Glutamatergic neuron (in vitro differentiated cells): ENCODE measurements at regions not wholly inside any gene's neighbourhood (a gene's known extent, or its start where the extent isn't known, plus 50 kb on each side); places are given as distances from the start of the nearest gene placed in this dataset.

Experiments
- DNase-seq: peaks from one replicate; pipeline ENCODE4 v3.0.0; 2022
- H3K27ac Mint-ChIP-seq: one replicate; pipeline ENCODE4 v1.8.0; 2020; ENCODE audit warnings: mild to moderate bottlenecking, mixed read lengths, inconsistent platforms; ENCODE audit not compliant: unreplicated experiment
- H3K27me3 Mint-ChIP-seq: one replicate; pipeline ENCODE4 v1.8.0; 2020; ENCODE audit warnings: mild to moderate bottlenecking, moderate library complexity, mixed read lengths, inconsistent platforms; ENCODE audit not compliant: unreplicated experiment
- H3K36me3 Mint-ChIP-seq: one replicate; pipeline ENCODE4 v1.8.0; 2020; ENCODE audit warnings: mild to moderate bottlenecking, mixed read lengths, inconsistent platforms; ENCODE audit not compliant: unreplicated experiment
- H3K4me1 Mint-ChIP-seq: one replicate; pipeline ENCODE4 v1.8.0; 2020; ENCODE audit warnings: mild to moderate bottlenecking, low read depth, mixed read lengths, inconsistent platforms; ENCODE audit not compliant: unreplicated experiment
- H3K4me3 Mint-ChIP-seq: one replicate; pipeline ENCODE4 v1.8.0; 2020; ENCODE audit warnings: mild to moderate bottlenecking, mixed read lengths, inconsistent platforms; ENCODE audit not compliant: unreplicated experiment
- H3K9me3 Mint-ChIP-seq: one replicate; pipeline ENCODE4 v1.8.0; 2020; ENCODE audit warnings: mild to moderate bottlenecking, moderate library complexity, mixed read lengths, inconsistent platforms; ENCODE audit not compliant: unreplicated experiment
- CTCF ChIP-seq: fragments of 200-600 bp; sonication (generic); IDR thresholded peaks from one replicate; pipeline ENCODE4 v1.5.0; 2021; ENCODE audit not compliant: partially characterized antibody, unreplicated experiment

GRCh38 chr22:48615171-48616008 lies 1212.3 kb downstream of the BRD1 start:
- H3K27me3 Mint-ChIP-seq = peaks cover 6% of the 10 kb centered on the region
- no peak overlapping the region for H3K27ac Mint-ChIP-seq

GRCh38 chr22:48613566-48614200 lies 1214.0 kb downstream of the BRD1 start:
- no peak overlapping the region for H3K4me3 Mint-ChIP-seq
- H3K4me1 Mint-ChIP-seq = no peaks in the 10 kb centered on the region
- DNase-seq = no peak
- H3K9me3 Mint-ChIP-seq = peaks cover 31% of the 10 kb centered on the region
- H3K27me3 Mint-ChIP-seq = peaks cover 6% of the 10 kb centered on the region
- H3K27ac Mint-ChIP-seq = no peak overlapping the region
- TF ChIP-seq CTCF = no peak
- H3K36me3 Mint-ChIP-seq = peaks cover 5% of the 10 kb centered on the region

More at GRCh38 chr22:48615171-48616008, 1212.3 kb downstream of the BRD1 start:
- no peak for TF ChIP-seq CTCF
- H3K36me3 Mint-ChIP-seq = peaks cover 5% of the 10 kb centered on the region
- DNase-seq = no peak
- H3K4me1 Mint-ChIP-seq = no peaks in the 10 kb centered on the region
- H3K9me3 Mint-ChIP-seq = peaks cover 29% of the 10 kb centered on the region
- no peak overlapping the region for H3K4me3 Mint-ChIP-seq

- H3K36me3 Mint-ChIP-seq = peaks cover 5% of the 10 kb centered on the region
- peaks cover 9% of the 10 kb centered on the region for H3K27me3 Mint-ChIP-seq
- no peak for DNase-seq
- no peak overlapping the region for H3K27ac Mint-ChIP-seq
- no peaks in the 10 kb centered on the region for H3K4me1 Mint-ChIP-seq
- H3K9me3 Mint-ChIP-seq = peaks cover 31% of the 10 kb centered on the region
- no peak overlapping the region for H3K4me3 Mint-ChIP-seq
- no peak for TF ChIP-seq CTCF
These were observed 1215.3 kb downstream of the BRD1 start for GRCh38 chr22:48612077-48612995.

- H3K4me3 Mint-ChIP-seq = no peak overlapping the region
- peaks cover 30% of the 10 kb centered on the region for H3K9me3 Mint-ChIP-seq
- peaks cover 14% of the 10 kb centered on the region for H3K36me3 Mint-ChIP-seq
- peaks cover 9% of the 10 kb centered on the region for H3K27me3 Mint-ChIP-seq
- no peak for TF ChIP-seq CTCF
- DNase-seq = no peak
- no peak overlapping the region for H3K27ac Mint-ChIP-seq
- H3K4me1 Mint-ChIP-seq = no peaks in the 10 kb centered on the region
These were observed 1218.3 kb downstream of the BRD1 start for GRCh38 chr22:48609279-48609865.
